Tibial artery (tissue), 4 donors: ENCODE measurements at regions not wholly inside any gene's neighbourhood (a gene's known extent, or its start where the extent isn't known, plus 50 kb on each side); places are given as distances from the start of the nearest gene placed in this dataset.

Experiments
- DNase-seq, 2 donors: peaks; one replicate each; pipeline ENCODE4 v3.0.0-alpha.2; 2019
- H3K27ac ChIP-seq, 2 donors: fragments of 200-600 bp; sonication (generic) in 1 of 2; 1 replicate in 1 of 2; 2 replicates in 1 of 2; pipeline ENCODE4 v1.5.1; 2018 to 2019; ENCODE audit warnings: mild to moderate bottlenecking in 1 of 2
- H3K27me3 ChIP-seq, 2 donors: fragments of 200-600 bp; sonication (generic) in 1 of 2; one replicate each; pipeline versions ENCODE4 v1.5.1 to v1.6.0; 2016 to 2019
- H3K36me3 ChIP-seq, 3 donors: fragments of 200-600 bp; sonication (generic) in 2 of 3; one replicate each; pipeline ENCODE4 v1.5.1; 2016 to 2019; ENCODE audit warnings: mild to moderate bottlenecking in 2 of 3
- H3K4me1 ChIP-seq, 4 donors: fragments of 200-600 bp; sonication (generic) in 2 of 4; 1 replicate in 3 of 4; 2 replicates in 1 of 4; pipeline ENCODE4 v1.5.1; 2016 to 2019
- H3K4me3 ChIP-seq, 2 donors: fragments of 200-600 bp; sonication (generic) in 1 of 2; 1 replicate in 1 of 2; 2 replicates in 1 of 2; pipeline ENCODE4 v1.5.1; 2018 to 2019; ENCODE audit warnings: mild to moderate bottlenecking in 2 of 2
- H3K9me3 ChIP-seq, 3 donors: fragments of 200-600 bp; sonication (generic) in 1 of 3; one replicate each; pipeline ENCODE4 v1.5.1; 2016 to 2019
- intact Hi-C: fragments of 100-400 bp; cut with DNase I; formaldehyde crosslinking; loops from one replicate; pipeline ENCODE4 v1.15.0; 2023; ENCODE audit warnings: low total_unique reads
- TF ChIP-seq, protein P1 (sequence below), 2 experiments: fragments of 200-600 bp in 1 of 2; fragments of 450-650 bp in 1 of 2; IDR thresholded peaks; one replicate each; pipeline ENCODE4 v1.5.1; 2017 to 2019; ENCODE audit warnings: antibody characterized with exemption in 2 of 2, mild to moderate bottlenecking in 1 of 2, moderate library complexity in 1 of 2

DNA sequence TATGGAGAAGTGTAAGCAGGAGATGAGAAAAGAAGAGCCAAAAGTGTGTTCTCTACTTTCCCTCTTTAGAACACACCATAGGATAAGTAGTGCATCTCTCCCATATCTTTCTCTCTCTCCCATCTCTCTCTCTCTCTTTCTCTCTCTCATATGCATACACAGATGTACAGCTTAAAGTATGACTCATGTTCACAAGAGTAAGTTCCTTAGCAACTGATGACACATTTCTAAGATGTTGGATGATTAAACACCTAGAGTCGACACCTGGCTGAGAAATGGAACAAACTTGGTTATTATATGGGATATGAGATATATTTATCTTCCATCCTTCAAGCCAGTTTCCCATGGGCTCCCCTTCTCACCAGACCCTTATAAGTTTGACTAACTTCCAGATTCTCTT, 113.5 kb downstream of the TMEM132E start:
- TF ChIP-seq, protein P1, sequence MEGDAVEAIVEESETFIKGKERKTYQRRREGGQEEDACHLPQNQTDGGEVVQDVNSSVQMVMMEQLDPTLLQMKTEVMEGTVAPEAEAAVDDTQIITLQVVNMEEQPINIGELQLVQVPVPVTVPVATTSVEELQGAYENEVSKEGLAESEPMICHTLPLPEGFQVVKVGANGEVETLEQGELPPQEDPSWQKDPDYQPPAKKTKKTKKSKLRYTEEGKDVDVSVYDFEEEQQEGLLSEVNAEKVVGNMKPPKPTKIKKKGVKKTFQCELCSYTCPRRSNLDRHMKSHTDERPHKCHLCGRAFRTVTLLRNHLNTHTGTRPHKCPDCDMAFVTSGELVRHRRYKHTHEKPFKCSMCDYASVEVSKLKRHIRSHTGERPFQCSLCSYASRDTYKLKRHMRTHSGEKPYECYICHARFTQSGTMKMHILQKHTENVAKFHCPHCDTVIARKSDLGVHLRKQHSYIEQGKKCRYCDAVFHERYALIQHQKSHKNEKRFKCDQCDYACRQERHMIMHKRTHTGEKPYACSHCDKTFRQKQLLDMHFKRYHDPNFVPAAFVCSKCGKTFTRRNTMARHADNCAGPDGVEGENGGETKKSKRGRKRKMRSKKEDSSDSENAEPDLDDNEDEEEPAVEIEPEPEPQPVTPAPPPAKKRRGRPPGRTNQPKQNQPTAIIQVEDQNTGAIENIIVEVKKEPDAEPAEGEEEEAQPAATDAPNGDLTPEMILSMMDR (IDR thresholded peaks at IDR 0.05) = no peak
- Histone ChIP-seq H3K9me3 (no peaks in the 10 kb centered on the region), H3K4me3 (no peak overlapping the region), H3K27me3 (no peaks in the 10 kb centered on the region), H3K4me1 (no peaks in the 10 kb centered on the region), H3K36me3 (no peaks in the 10 kb centered on the region), H3K27ac (no peak overlapping the region)
- intact Hi-C loops = no loop called here
- no peak for DNase-seq
